PC-3 (cell line): ENCODE measurements at regions not wholly inside any gene's neighbourhood (a gene's known extent, or its start where the extent isn't known, plus 50 kb on each side); places are given as distances from the start of the nearest gene placed in this dataset.

ENCODE experiments used
- EZH2phosphoT487 ChIP-seq: fragments of 300-600 bp; sonication (generic); IDR thresholded peaks from 2 replicates; pipeline ENCODE4 v1.6.1; 2018; ENCODE audit warnings: mild to moderate bottlenecking, antibody characterized with exemption, low read length, borderline replicate concordance
- TF ChIP-seq, protein P1 (sequence below): fragments of 300-600 bp; sonication (generic); conservative IDR thresholded peaks from 2 replicates; pipeline ENCODE4 v1.5.1; 2017; ENCODE audit warnings: antibody characterized with exemption, low read depth, mild to moderate bottlenecking, low read length

GRCh38 chr11:22076271-22076930 lies 116.5 kb upstream of the ANO5 start:
- TF ChIP-seq EZH2phosphoT487, result no peak
- TF ChIP-seq, protein P1, sequence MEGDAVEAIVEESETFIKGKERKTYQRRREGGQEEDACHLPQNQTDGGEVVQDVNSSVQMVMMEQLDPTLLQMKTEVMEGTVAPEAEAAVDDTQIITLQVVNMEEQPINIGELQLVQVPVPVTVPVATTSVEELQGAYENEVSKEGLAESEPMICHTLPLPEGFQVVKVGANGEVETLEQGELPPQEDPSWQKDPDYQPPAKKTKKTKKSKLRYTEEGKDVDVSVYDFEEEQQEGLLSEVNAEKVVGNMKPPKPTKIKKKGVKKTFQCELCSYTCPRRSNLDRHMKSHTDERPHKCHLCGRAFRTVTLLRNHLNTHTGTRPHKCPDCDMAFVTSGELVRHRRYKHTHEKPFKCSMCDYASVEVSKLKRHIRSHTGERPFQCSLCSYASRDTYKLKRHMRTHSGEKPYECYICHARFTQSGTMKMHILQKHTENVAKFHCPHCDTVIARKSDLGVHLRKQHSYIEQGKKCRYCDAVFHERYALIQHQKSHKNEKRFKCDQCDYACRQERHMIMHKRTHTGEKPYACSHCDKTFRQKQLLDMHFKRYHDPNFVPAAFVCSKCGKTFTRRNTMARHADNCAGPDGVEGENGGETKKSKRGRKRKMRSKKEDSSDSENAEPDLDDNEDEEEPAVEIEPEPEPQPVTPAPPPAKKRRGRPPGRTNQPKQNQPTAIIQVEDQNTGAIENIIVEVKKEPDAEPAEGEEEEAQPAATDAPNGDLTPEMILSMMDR, result no peak
